Stimulated activated memory B cell treated with anti-CD40 and anti-IgM and Interleukin-4, amounts not matched to agents 10 μg/mL and 1 μg/mL and 100 μg/mL, for 72 hours (primary cell): ENCODE measurements at regions not wholly inside any gene's neighbourhood (a gene's known extent, or its start where the extent isn't known, plus 50 kb on each side); places are given as distances from the start of the nearest gene placed in this dataset.
"Not testable (repeated sequence)": the region's sequence is repeated elsewhere in the genome, so short reads cannot be mapped to it uniquely, and the experiment has no call there.

Source experiments
- ATAC-seq: fragments of 150-1000 bp; cut with Tn5 transposase; 2 replicates; pipeline ENCODE4 v1.10.0; 2021
- H3K27ac Mint-ChIP-seq: one replicate; pipeline ENCODE4 v1.8.0; 2022; ENCODE audit warnings: mild to moderate bottlenecking, mixed read lengths
- H3K27me3 Mint-ChIP-seq: one replicate; pipeline ENCODE4 v1.8.0; 2022; ENCODE audit warnings: mixed read lengths
- H3K36me3 Mint-ChIP-seq: one replicate; pipeline ENCODE4 v1.8.0; 2022; ENCODE audit warnings: mixed read lengths
- H3K4me1 Mint-ChIP-seq: one replicate; pipeline ENCODE4 v1.8.0; 2022; ENCODE audit warnings: mixed read lengths
- H3K4me3 Mint-ChIP-seq: one replicate; pipeline ENCODE4 v1.8.0; 2022; ENCODE audit warnings: mild to moderate bottlenecking, moderate library complexity, mixed read lengths
- H3K9me3 Mint-ChIP-seq: one replicate; pipeline ENCODE4 v1.8.0; 2022; ENCODE audit warnings: mixed read lengths

- H3K36me3 Mint-ChIP-seq, result no peaks in the 10 kb centered on the region
- H3K4me3 Mint-ChIP-seq, result no peak overlapping the region
- H3K9me3 Mint-ChIP-seq, result no peaks in the 10 kb centered on the region
- ATAC-seq, result no peak
- peaks cover 16% of the 10 kb centered on the region for H3K4me1 Mint-ChIP-seq
- H3K27me3 Mint-ChIP-seq, result no peaks in the 10 kb centered on the region
- no peak overlapping the region for H3K27ac Mint-ChIP-seq
These were observed 113.9 kb downstream of the ARRDC3 start for GRCh38 chr5:91269198-91269597.

GRCh38 chr5:91266184-91266705 lies 116.9 kb downstream of the ARRDC3 start:
- Mint-ChIP-seq H3K36me3 (no peaks in the 10 kb centered on the region), H3K27ac (peak overlapping the region; percentile 46), H3K27me3 (no peaks in the 10 kb centered on the region), H3K4me3 (no peak overlapping the region), H3K9me3 (peaks cover 3% of the 10 kb centered on the region), H3K4me1 (peaks cover 12% of the 10 kb centered on the region)
- ATAC-seq, result peak; percentile 47

GRCh38 chr5:91264311-91265051 lies 118.6 kb downstream of the ARRDC3 start:
- H3K4me1 Mint-ChIP-seq, result peaks cover 12% of the 10 kb centered on the region
- no peak overlapping the region for H3K27ac Mint-ChIP-seq
- no peak for ATAC-seq
- peaks cover 7% of the 10 kb centered on the region for H3K27me3 Mint-ChIP-seq
- peaks cover 3% of the 10 kb centered on the region for H3K9me3 Mint-ChIP-seq
- H3K36me3 Mint-ChIP-seq, result no peaks in the 10 kb centered on the region
- H3K4me3 Mint-ChIP-seq, result no peak overlapping the region

GRCh38 chr5:91263898-91264297 lies 119.2 kb downstream of the ARRDC3 start:
- H3K9me3 Mint-ChIP-seq, result peaks cover 3% of the 10 kb centered on the region
- peaks cover 9% of the 10 kb centered on the region for H3K27me3 Mint-ChIP-seq
- H3K36me3 Mint-ChIP-seq, result no peaks in the 10 kb centered on the region
- H3K4me1 Mint-ChIP-seq, result peaks cover 12% of the 10 kb centered on the region
- ATAC-seq, result no peak
- no peak overlapping the region for H3K27ac Mint-ChIP-seq
- no peak overlapping the region for H3K4me3 Mint-ChIP-seq

- Mint-ChIP-seq H3K27ac (no peak overlapping the region), H3K4me1 (no peaks in the 10 kb centered on the region), H3K27me3 (peaks cover 21% of the 10 kb centered on the region), H3K4me3 (no peak overlapping the region), H3K9me3 (no peaks in the 10 kb centered on the region), H3K36me3 (no peaks in the 10 kb centered on the region)
- ATAC-seq, result no peak
These were observed 125.8 kb downstream of the ARRDC3 start for GRCh38 chr5:91257301-91257700.

GRCh38 chr5:91256142-91256524 lies 127.0 kb downstream of the ARRDC3 start:
- Mint-ChIP-seq H3K27me3 (peaks cover 21% of the 10 kb centered on the region), H3K27ac (no peak overlapping the region), H3K4me1 (no peaks in the 10 kb centered on the region), H3K36me3 (no peaks in the 10 kb centered on the region), H3K4me3 (no peak overlapping the region), H3K9me3 (no peaks in the 10 kb centered on the region)
- ATAC-seq, result no peak

- Mint-ChIP-seq H3K27me3 (peaks cover 21% of the 10 kb centered on the region), H3K4me3 (no peak overlapping the region), H3K4me1 (no peaks in the 10 kb centered on the region), H3K27ac (no peak overlapping the region), H3K9me3 (no peaks in the 10 kb centered on the region), H3K36me3 (no peaks in the 10 kb centered on the region)
- no peak for ATAC-seq
These were observed 127.5 kb downstream of the ARRDC3 start for GRCh38 chr5:91255396-91256141.

GRCh38 chr5:91252916-91253315 lies 130.2 kb downstream of the ARRDC3 start:
- Mint-ChIP-seq H3K9me3 (peaks cover 4% of the 10 kb centered on the region), H3K36me3 (peaks cover 4% of the 10 kb centered on the region), H3K27ac (no peak overlapping the region), H3K4me3 (no peak overlapping the region), H3K4me1 (no peaks in the 10 kb centered on the region), H3K27me3 (peaks cover 12% of the 10 kb centered on the region)
- ATAC-seq, result no peak

- H3K36me3 Mint-ChIP-seq, result peaks cover 14% of the 10 kb centered on the region
- H3K9me3 Mint-ChIP-seq, result peaks cover 12% of the 10 kb centered on the region
- no peak overlapping the region for H3K4me3 Mint-ChIP-seq
- peaks cover 12% of the 10 kb centered on the region for H3K27me3 Mint-ChIP-seq
- H3K4me1 Mint-ChIP-seq, result no peaks in the 10 kb centered on the region
- no peak overlapping the region for H3K27ac Mint-ChIP-seq
- ATAC-seq, result no peak
These were observed 137.2 kb downstream of the ARRDC3 start for GRCh38 chr5:91245871-91246270.

GRCh38 chr5:91245074-91245452 lies 138.1 kb downstream of the ARRDC3 start:
- peaks cover 12% of the 10 kb centered on the region for H3K27me3 Mint-ChIP-seq
- no peak overlapping the region for H3K4me3 Mint-ChIP-seq
- no peaks in the 10 kb centered on the region for H3K4me1 Mint-ChIP-seq
- no peak overlapping the region for H3K27ac Mint-ChIP-seq
- ATAC-seq, result no peak
- H3K9me3 Mint-ChIP-seq, result peaks cover 11% of the 10 kb centered on the region
- peaks cover 12% of the 10 kb centered on the region for H3K36me3 Mint-ChIP-seq

GRCh38 chr5:91244380-91245073 lies 138.6 kb downstream of the ARRDC3 start:
- H3K27me3 Mint-ChIP-seq, result peaks cover 12% of the 10 kb centered on the region
- H3K27ac Mint-ChIP-seq, result no peak overlapping the region
- no peak for ATAC-seq
- H3K9me3 Mint-ChIP-seq, result peaks cover 8% of the 10 kb centered on the region
- peaks cover 10% of the 10 kb centered on the region for H3K36me3 Mint-ChIP-seq
- no peak overlapping the region for H3K4me3 Mint-ChIP-seq
- no peaks in the 10 kb centered on the region for H3K4me1 Mint-ChIP-seq

GRCh38 chr5:91243852-91244251 lies 139.3 kb downstream of the ARRDC3 start:
- Mint-ChIP-seq H3K27ac (no peak overlapping the region), H3K9me3 (peaks cover 8% of the 10 kb centered on the region)

GRCh38 chr5:91243286-91243685 lies 139.8 kb downstream of the ARRDC3 start:
- Mint-ChIP-seq H3K27ac (no peak overlapping the region), H3K4me1 (no peaks in the 10 kb centered on the region), H3K27me3 (peaks cover 12% of the 10 kb centered on the region), H3K9me3 (peaks cover 8% of the 10 kb centered on the region), H3K36me3 (peaks cover 10% of the 10 kb centered on the region), H3K4me3 (no peak overlapping the region)
- no peak for ATAC-seq

More at GRCh38 chr5:91243852-91244251, 139.3 kb downstream of the ARRDC3 start:
- Mint-ChIP-seq H3K27me3 (peaks cover 12% of the 10 kb centered on the region), H3K36me3 (peaks cover 10% of the 10 kb centered on the region), H3K4me3 (no peak overlapping the region), H3K4me1 (no peaks in the 10 kb centered on the region)
- ATAC-seq, result no peak

GRCh38 chr5:91241460-91241859 lies 141.7 kb downstream of the ARRDC3 start:
- H3K27ac Mint-ChIP-seq, H3K4me3 Mint-ChIP-seq, H3K9me3 Mint-ChIP-seq, ATAC-seq, H3K4me1 Mint-ChIP-seq: not testable (repeated sequence)
- Mint-ChIP-seq H3K36me3 (peaks cover 10% of the 10 kb centered on the region), H3K27me3 (peaks cover 12% of the 10 kb centered on the region)

- H3K4me1 Mint-ChIP-seq, result no peaks in the 10 kb centered on the region
- H3K9me3 Mint-ChIP-seq, result peaks cover 8% of the 10 kb centered on the region
- H3K36me3 Mint-ChIP-seq, result peaks cover 10% of the 10 kb centered on the region
- H3K27me3 Mint-ChIP-seq, result peaks cover 12% of the 10 kb centered on the region
- no peak for ATAC-seq
- no peak overlapping the region for H3K4me3 Mint-ChIP-seq
- no peak overlapping the region for H3K27ac Mint-ChIP-seq
These were observed 142.9 kb downstream of the ARRDC3 start for GRCh38 chr5:91240175-91240574.
